ENCODE measurements at regions not wholly inside any gene's neighbourhood (a gene's known extent, or its start where the extent isn't known, plus 50 kb on each side); places are given as distances from the start of the nearest gene placed in this dataset.
A peak's percentile ranks its signal among the peaks of the same experiment; 100 is the strongest.

DNA sequence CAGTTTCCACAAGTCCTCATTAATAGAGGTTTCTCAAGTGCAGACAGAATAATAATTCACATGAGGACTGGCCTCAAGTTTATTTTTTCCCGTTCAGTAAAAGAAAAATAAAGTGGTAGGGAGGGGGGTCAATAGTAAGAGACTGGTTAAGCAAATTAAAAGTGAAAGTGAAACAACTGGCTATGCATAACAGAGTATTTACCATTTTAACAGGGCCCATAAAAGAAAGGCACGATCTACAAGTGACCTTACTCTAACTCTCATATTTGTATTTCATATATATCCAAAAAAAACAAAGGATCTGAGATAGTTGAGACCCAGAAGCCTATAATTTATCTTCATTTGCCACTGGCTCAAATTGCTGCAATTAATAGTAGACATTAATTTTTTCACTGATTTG, 686.3 kb downstream of the NTRK3 start:
- H3K27me3 ChIP-seq = no peaks in the 10 kb centered on the region
- H3K4me1 ChIP-seq (ENCODE audit: low read depth) = no peaks in the 10 kb centered on the region
- H3K27ac ChIP-seq = no peak overlapping the region
- DNase-seq (ENCODE audit: low read depth in 1 of 2, low spot score in 1 of 2) = peak in 1 of 2 donors; percentile 22
- H3K9me3 ChIP-seq (ENCODE audit: low read depth) = no peaks in the 10 kb centered on the region
- no peak overlapping the region for H3K4me3 ChIP-seq
- no peaks in the 10 kb centered on the region for H3K36me3 ChIP-seq
- TF ChIP-seq, protein P1, sequence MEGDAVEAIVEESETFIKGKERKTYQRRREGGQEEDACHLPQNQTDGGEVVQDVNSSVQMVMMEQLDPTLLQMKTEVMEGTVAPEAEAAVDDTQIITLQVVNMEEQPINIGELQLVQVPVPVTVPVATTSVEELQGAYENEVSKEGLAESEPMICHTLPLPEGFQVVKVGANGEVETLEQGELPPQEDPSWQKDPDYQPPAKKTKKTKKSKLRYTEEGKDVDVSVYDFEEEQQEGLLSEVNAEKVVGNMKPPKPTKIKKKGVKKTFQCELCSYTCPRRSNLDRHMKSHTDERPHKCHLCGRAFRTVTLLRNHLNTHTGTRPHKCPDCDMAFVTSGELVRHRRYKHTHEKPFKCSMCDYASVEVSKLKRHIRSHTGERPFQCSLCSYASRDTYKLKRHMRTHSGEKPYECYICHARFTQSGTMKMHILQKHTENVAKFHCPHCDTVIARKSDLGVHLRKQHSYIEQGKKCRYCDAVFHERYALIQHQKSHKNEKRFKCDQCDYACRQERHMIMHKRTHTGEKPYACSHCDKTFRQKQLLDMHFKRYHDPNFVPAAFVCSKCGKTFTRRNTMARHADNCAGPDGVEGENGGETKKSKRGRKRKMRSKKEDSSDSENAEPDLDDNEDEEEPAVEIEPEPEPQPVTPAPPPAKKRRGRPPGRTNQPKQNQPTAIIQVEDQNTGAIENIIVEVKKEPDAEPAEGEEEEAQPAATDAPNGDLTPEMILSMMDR (IDR thresholded peaks at IDR 0.05; ENCODE audit: low read depth, low read length) = no peak

DNA sequence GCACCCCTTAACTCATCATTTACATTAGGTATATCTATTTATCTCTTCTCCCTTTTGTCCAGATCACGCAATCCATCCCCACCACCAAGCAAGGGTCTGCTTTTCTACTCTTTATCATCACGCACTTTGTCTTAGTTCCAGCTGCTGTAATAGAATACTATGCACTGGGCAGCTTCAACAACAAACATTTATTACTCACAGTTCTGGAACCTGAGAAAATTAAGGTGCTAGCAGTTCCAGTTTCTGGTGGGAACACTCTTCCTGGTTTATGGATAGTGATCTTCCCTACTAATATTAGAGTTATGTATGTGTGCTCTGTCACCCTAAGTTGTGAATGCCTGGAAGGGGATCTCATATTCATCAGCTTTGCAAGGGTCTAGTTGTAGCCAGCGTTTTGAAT, 687.0 kb downstream of the NTRK3 start:
- no peak overlapping the region for H3K4me3 ChIP-seq
- H3K9me3 ChIP-seq (ENCODE audit: low read depth) = no peaks in the 10 kb centered on the region
- H3K4me1 ChIP-seq (ENCODE audit: low read depth) = no peaks in the 10 kb centered on the region
- no peak for DNase-seq (ENCODE audit: low read depth in 1 of 2, low spot score in 1 of 2)
- H3K27ac ChIP-seq = no peak overlapping the region
- H3K27me3 ChIP-seq = no peaks in the 10 kb centered on the region
- no peaks in the 10 kb centered on the region for H3K36me3 ChIP-seq
- TF ChIP-seq, protein P1 (IDR thresholded peaks at IDR 0.05; ENCODE audit: low read depth, low read length) = no peak

DNA sequence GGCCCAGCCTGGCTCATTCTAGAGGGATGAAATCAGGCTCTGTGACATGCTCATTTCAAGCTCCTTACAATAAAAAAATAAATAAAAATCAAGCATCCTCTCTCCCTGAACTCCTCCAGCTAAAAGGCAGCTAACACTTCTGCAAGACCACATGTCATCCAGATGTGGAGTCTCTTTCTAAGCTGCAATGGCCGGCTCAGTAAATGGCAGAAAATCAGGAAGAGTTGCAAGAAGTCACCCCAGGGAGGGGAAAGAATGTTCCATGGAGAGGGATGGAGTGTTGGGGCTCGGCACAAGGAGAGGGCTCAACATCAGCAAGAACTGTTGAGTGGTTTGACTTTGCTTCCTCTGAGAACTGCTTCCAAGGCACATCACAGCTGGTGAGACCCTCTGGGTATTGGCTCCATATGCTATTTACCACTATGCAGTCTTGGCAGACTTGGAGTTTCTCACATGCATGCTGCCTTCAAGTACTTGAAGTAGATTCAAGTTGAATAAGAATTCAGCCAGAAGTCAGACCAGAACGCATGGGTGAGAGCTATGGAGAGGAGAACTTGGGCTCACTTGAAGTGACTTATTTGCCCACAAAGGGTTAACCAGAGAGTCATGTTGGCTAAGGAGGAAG, 689.0 kb downstream of the NTRK3 start:
- TF ChIP-seq, protein P1 (IDR thresholded peaks at IDR 0.05; ENCODE audit: low read depth, low read length) = no peak
- no peak for DNase-seq (ENCODE audit: low read depth in 1 of 2, low spot score in 1 of 2)
- no peaks in the 10 kb centered on the region for H3K27me3 ChIP-seq
- no peaks in the 10 kb centered on the region for H3K4me1 ChIP-seq (ENCODE audit: low read depth)
- no peaks in the 10 kb centered on the region for H3K9me3 ChIP-seq (ENCODE audit: low read depth)
- H3K4me3 ChIP-seq = no peak overlapping the region
- no peak overlapping the region for H3K27ac ChIP-seq
- no peaks in the 10 kb centered on the region for H3K36me3 ChIP-seq

DNA sequence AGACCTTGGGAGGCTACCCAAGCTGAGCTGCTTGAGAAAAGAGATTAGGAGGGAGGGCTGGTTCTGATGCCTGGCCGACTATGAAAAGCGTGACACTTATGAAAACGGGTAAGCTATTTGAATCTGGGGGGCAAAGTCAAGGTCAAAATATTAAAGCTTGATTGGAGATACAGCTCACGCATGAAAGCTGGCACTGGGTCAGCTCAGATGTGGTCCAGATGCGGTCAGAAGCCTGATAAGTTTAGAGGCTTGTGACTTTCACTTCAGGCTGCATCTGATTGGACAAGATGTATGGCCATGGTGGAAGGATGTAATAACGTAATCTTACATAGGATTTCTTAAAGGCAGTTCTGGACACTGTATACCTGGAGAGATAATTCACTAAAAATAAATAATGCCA, 690.3 kb downstream of the NTRK3 start:
- no peaks in the 10 kb centered on the region for H3K9me3 ChIP-seq (ENCODE audit: low read depth)
- DNase-seq (ENCODE audit: low read depth in 1 of 2, low spot score in 1 of 2) = no peak
- no peak overlapping the region for H3K4me3 ChIP-seq
- H3K27me3 ChIP-seq = no peaks in the 10 kb centered on the region
- TF ChIP-seq, protein P1 (IDR thresholded peaks at IDR 0.05; ENCODE audit: low read depth, low read length) = no peak
- H3K4me1 ChIP-seq (ENCODE audit: low read depth) = no peaks in the 10 kb centered on the region
- no peaks in the 10 kb centered on the region for H3K36me3 ChIP-seq
- no peak overlapping the region for H3K27ac ChIP-seq

DNA sequence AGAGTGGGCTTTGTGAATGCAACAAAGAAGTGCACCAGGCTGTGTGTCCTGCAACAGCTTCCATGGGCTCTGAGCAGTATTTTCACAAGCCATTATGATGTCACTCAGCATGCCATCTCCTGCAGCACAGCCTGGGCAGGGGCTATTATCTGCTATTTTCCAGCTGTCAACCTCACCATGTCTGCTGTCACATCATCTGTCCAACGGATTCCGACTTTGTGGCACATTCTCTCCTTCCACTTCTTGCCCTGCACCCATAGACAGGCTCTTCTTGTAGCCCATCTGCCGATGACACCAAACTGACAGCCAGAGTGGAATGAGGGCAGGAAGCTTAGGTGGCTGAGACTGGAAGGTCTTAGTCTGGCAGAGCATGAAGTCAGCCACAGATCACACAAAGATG, 691.9 kb downstream of the NTRK3 start:
- H3K36me3 ChIP-seq = no peaks in the 10 kb centered on the region
- DNase-seq (ENCODE audit: low read depth in 1 of 2, low spot score in 1 of 2) = no peak
- no peaks in the 10 kb centered on the region for H3K27me3 ChIP-seq
- no peaks in the 10 kb centered on the region for H3K4me1 ChIP-seq (ENCODE audit: low read depth)
- H3K4me3 ChIP-seq = no peak overlapping the region
- no peaks in the 10 kb centered on the region for H3K9me3 ChIP-seq (ENCODE audit: low read depth)
- no peak overlapping the region for H3K27ac ChIP-seq
- TF ChIP-seq, protein P1 (IDR thresholded peaks at IDR 0.05; ENCODE audit: low read depth, low read length) = no peak

All from cardiac muscle cell (in vitro differentiated cells and primary cell).